MM.1S (cell line): ENCODE measurements at regions not wholly inside any gene's neighbourhood (a gene's known extent, or its start where the extent isn't known, plus 50 kb on each side); places are given as distances from the start of the nearest gene placed in this dataset.

Experiments used
- DNase-seq: peaks from one replicate; pipeline ENCODE4 v3.0.0-alpha.2; 2015
- H2AFZ ChIP-seq: fragments of 300-600 bp; sonication (generic); 2 replicates; pipeline ENCODE4 v1.6.0; 2016; ENCODE audit warnings: antibody characterized with exemption, low read length
- H3F3A ChIP-seq: fragments of 300-600 bp; sonication (generic); 2 replicates; pipeline ENCODE4 v1.6.1; 2016; ENCODE audit warnings: mild to moderate bottlenecking, antibody characterized with exemption, low read length, moderate library complexity, mixed read lengths; ENCODE audit not compliant: insufficient read depth
- H3K27ac ChIP-seq: fragments of 300-600 bp; sonication (generic); 2 replicates; pipeline ENCODE4 v1.5.1; 2016; ENCODE audit warnings: mild to moderate bottlenecking, low read length
- H3K27me3 ChIP-seq: fragments of 300-600 bp; sonication (generic); replicated peaks from 2 replicates; pipeline ENCODE4 v1.6.0; 2016; ENCODE audit warnings: low read length; ENCODE audit not compliant: insufficient read depth
- H3K36me3 ChIP-seq: fragments of 300-600 bp; sonication (generic); replicated peaks from 2 replicates; pipeline ENCODE4 v1.6.1; 2016; ENCODE audit warnings: mild to moderate bottlenecking, low read length, mixed read lengths; ENCODE audit not compliant: insufficient read depth
- H3K4me1 ChIP-seq: fragments of 300-600 bp; sonication (generic); 2 replicates; pipeline ENCODE4 v1.6.1; 2016; ENCODE audit warnings: low read length, mixed read lengths
- H3K4me2 ChIP-seq: fragments of 300-600 bp; sonication (generic); 2 replicates; pipeline ENCODE4 v1.6.0; 2016; ENCODE audit warnings: low read depth, low read length
- H3K4me3 ChIP-seq: fragments of 300-600 bp; sonication (generic); 2 replicates; pipeline ENCODE4 v1.5.1; 2016; ENCODE audit warnings: low read length, mixed read lengths
- H3K79me2 ChIP-seq: fragments of 300-600 bp; sonication (generic); 2 replicates; pipeline ENCODE4 v1.6.1; 2016; ENCODE audit warnings: mixed run types, low read length, mixed read lengths
- H3K9ac ChIP-seq: fragments of 300-600 bp; sonication (generic); 2 replicates; pipeline ENCODE4 v1.6.1; 2016; ENCODE audit warnings: low read length, mixed read lengths
- H3K9me2 ChIP-seq: fragments of 300-600 bp; sonication (generic); replicated peaks from 2 replicates; pipeline ENCODE4 v1.6.1; 2016; ENCODE audit warnings: mild to moderate bottlenecking, low read length, mixed read lengths; ENCODE audit not compliant: insufficient read depth
- H3K9me3 ChIP-seq: fragments of 300-600 bp; sonication (generic); replicated peaks from 2 replicates; pipeline ENCODE4 v1.6.1; 2016; ENCODE audit warnings: mild to moderate bottlenecking, low read length, mixed read lengths; ENCODE audit not compliant: insufficient read depth
- H4K20me1 ChIP-seq: fragments of 300-600 bp; sonication (generic); 2 replicates; pipeline ENCODE4 v1.6.1; 2016; ENCODE audit warnings: mild to moderate bottlenecking, low read length, moderate library complexity, mixed read lengths; ENCODE audit not compliant: insufficient read depth
- CTCF ChIP-seq: fragments of 300-600 bp; sonication (generic); IDR thresholded peaks from 2 replicates; pipeline ENCODE4 v1.5.1; 2016; ENCODE audit warnings: antibody characterized with exemption, low read length, mixed read lengths
- EZH2 ChIP-seq: fragments of 300-600 bp; sonication (generic); optimal IDR thresholded peaks from 2 replicates; pipeline ENCODE3; 2017; ENCODE audit warnings: low read depth, mild to moderate bottlenecking, antibody characterized with exemption, low read length, mixed read lengths
- EZH2phosphoT487 ChIP-seq: fragments of 300-600 bp; sonication (generic); IDR thresholded peaks from 2 replicates; pipeline ENCODE4 v1.6.1; 2018; ENCODE audit warnings: antibody characterized with exemption, low read length

- H3K4me2 ChIP-seq, result no peak overlapping the region
- H3K27ac ChIP-seq, result no peak overlapping the region
- H3K27me3 ChIP-seq, result no peaks in the 10 kb centered on the region
These were observed 229.9 kb upstream of the HDAC4 start for GRCh38 chr2:239630618-239631286.

GRCh38 chr2:239629926-239630617 is 229.3 kb upstream of the HDAC4 start:
- Histone ChIP-seq H3K27me3 (no peaks in the 10 kb centered on the region), H3K4me1 (no peaks in the 10 kb centered on the region), H3K36me3 (no peaks in the 10 kb centered on the region), H4K20me1 (no peaks in the 10 kb centered on the region), H3K9me2 (no peaks in the 10 kb centered on the region), H3K79me2 (no peaks in the 10 kb centered on the region), H2AFZ (no peak overlapping the region), H3K4me3 (no peak overlapping the region), H3F3A (no peaks in the 10 kb centered on the region), H3K9me3 (no peaks in the 10 kb centered on the region), H3K9ac (no peak overlapping the region), H3K4me2 (no peak overlapping the region), H3K27ac (no peak overlapping the region)
- TF ChIP-seq EZH2phosphoT487 (no peak), EZH2 (no peak), CTCF (no peak)
- DNase-seq, result no peak

More at GRCh38 chr2:239630618-239631286, 229.9 kb upstream of the HDAC4 start:
- no peaks in the 10 kb centered on the region for H3K9me2 ChIP-seq
- no peaks in the 10 kb centered on the region for H3K9me3 ChIP-seq
- no peak overlapping the region for H3K9ac ChIP-seq
- no peaks in the 10 kb centered on the region for H3K4me1 ChIP-seq
- no peaks in the 10 kb centered on the region for H4K20me1 ChIP-seq
- no peaks in the 10 kb centered on the region for H3F3A ChIP-seq
- no peak overlapping the region for H2AFZ ChIP-seq
- no peaks in the 10 kb centered on the region for H3K79me2 ChIP-seq
- no peak for TF ChIP-seq EZH2phosphoT487
- no peak for TF ChIP-seq EZH2
- TF ChIP-seq CTCF, result no peak
- H3K4me3 ChIP-seq, result no peak overlapping the region
- no peak for DNase-seq
- H3K36me3 ChIP-seq, result no peaks in the 10 kb centered on the region

GRCh38 chr2:239626961-239627592 is 226.3 kb upstream of the HDAC4 start:
- Histone ChIP-seq H3K27me3 (no peaks in the 10 kb centered on the region), H2AFZ (no peak overlapping the region), H3K36me3 (no peaks in the 10 kb centered on the region), H3K9me2 (no peaks in the 10 kb centered on the region), H3K4me2 (no peak overlapping the region), H3K4me3 (no peak overlapping the region), H3K79me2 (no peaks in the 10 kb centered on the region), H4K20me1 (no peaks in the 10 kb centered on the region), H3K4me1 (no peaks in the 10 kb centered on the region), H3F3A (no peaks in the 10 kb centered on the region), H3K9ac (no peak overlapping the region), H3K9me3 (no peaks in the 10 kb centered on the region), H3K27ac (no peak overlapping the region)
- TF ChIP-seq EZH2phosphoT487 (no peak), EZH2 (no peak), CTCF (no peak)
- no peak for DNase-seq
